NCI-H69 (cell line): ENCODE measurements at regions not wholly inside any gene's neighbourhood (a gene's known extent, or its start where the extent isn't known, plus 50 kb on each side); places are given as distances from the start of the nearest gene placed in this dataset.

Experiments used
- DNase-seq: peaks from one replicate; lab custom pipeline; 2025; lab: John Stamatoyannopoulos, UW

DNA sequence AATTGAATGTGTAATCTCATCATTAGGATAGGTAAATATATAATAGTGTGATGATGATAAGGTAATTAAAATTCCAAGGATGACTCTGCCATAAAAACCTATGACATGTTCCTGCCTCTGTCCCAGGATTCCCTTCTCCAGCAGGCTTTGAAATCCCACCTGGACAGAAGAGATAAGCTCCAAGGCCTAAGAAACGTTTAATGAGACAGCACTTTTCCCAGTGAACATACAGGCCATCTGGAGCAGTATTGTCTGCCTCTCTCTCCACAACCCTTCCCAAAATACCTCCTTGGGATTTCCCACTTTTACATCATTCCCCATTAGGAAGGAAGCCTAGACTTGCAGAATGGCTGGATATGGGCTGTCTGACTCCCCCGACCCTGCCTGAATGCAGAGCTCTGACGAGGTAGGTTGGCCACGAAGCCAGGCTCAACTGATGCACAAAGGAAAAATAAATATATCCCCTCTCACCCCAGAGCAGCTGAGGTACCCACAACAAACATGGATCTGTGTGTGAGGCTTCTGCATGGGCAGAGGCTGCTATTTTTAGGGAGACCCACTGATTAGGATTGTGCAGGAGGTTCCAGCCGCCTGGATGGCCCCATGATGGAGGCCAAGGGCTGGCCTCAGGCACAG lies 71.0 kb downstream of the TMPRSS5 start:
- DNase-seq = peak; percentile 89

DNA sequence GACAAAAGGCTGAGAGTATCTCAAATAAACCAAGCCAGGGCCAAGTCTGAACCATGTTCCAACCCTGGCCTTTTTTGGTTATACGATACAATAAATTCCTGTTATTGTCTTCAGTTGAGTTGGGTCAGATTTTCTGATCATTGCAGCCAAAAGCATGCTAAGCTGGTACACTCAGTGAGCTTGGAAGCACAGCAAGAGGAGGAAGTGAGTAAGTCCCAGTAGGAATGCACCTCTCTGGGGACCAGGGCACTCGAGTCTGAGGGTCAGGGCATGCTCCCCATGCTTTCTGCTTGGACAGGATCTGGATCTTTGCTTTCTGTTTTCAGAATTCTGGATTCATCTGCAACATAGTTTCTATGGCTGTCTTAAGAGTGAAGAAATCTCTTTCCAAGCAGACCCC lies 73.1 kb downstream of the TMPRSS5 start:
- peak; percentile 17 for DNase-seq

DNA sequence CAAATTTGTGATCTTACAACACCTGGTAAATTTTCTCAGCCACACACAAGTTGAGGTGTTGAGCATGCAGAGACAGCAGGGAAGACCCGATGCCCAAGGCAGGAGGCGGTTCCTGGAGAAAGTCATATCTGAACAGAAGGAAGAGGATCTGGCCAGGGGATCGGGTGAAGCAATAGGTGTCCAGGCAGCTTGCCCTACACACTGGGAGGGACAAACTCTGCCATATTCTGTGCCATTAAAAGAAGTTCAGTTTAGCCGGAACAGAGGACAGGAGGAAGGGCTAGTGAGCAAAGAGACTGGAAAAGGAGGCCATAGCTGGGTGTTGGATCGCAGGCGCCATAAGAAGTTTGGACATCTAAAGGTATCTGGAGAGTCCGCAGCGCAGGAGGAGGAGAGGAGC lies 76.5 kb downstream of the TMPRSS5 start:
- peak; percentile 97 for DNase-seq

DNA sequence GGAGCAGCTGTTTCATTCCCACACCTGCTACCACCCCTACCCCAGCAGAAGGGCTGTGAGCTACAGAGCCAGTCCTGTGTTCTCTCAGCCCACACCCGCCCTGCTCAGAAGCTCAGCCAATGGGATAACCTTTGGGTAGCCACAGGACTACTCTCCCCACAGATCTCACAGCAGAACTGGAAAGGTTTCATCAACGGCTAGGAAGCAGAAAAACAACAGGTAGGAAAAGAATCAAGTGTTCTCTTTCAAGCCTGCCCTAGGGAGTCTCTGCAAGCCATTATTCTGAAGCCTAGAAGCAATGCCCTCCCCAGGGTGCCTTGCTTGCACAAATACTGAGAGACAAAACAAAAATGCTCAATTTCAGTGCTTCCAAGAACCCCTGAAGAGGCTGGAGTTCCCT lies 77.2 kb downstream of the TMPRSS5 start:
- DNase-seq = peak; percentile 99

GRCh38 chr11:113627946-113628345 lies 78.2 kb downstream of the TMPRSS5 start:
- peak; percentile 32 for DNase-seq

- DNase-seq = no peak
Measured at GRCh38 chr11:113627297-113627696, 78.8 kb downstream of the TMPRSS5 start.

- no peak for DNase-seq
Measured at GRCh38 chr11:113626736-113627135, 79.4 kb downstream of the TMPRSS5 start.

DNA sequence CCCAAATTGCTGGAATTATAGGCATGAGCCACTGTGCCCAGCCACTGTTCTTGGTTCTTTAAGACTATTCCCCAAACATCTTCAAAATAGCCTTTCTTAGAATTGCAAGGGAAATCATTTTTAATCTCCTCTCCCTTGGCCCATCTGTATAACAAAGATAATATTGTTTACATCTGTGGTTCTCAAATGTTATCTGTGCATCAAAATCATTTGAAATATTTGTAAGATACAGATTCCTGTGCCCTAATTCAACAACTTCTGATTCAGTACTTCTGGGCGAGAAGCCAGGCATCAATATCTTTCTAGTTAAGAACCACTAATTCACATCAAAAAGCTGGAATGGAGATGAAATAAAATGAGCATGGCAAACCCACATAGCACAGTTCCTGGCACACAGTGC lies 83.0 kb downstream of the TMPRSS5 start:
- no peak for DNase-seq

- DNase-seq = no peak
Measured at GRCh38 chr11:113618360-113618759, 87.7 kb downstream of the TMPRSS5 start.

DNA sequence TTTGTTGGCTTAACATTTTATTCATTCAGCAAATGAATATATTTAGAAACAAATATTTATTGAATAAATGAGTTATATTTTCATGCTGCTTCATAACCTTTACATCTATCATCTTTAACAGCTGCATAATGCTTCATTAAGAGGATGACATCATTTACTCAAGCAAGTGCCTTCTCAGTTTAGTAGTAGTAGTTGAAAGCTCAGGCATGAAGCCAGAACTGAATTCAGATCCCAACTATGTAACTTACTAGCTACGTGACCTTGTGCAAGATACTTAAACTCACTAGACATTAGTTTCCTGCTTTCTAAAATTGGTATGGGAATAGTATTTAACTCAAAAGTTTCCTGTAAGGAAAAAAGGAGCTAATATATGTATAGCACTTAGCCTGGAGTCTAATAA lies 90.3 kb downstream of the TMPRSS5 start:
- peak; percentile 50 for DNase-seq

- peak; percentile 92 for DNase-seq
Measured at GRCh38 chr11:113615098-113615497, 91.0 kb downstream of the TMPRSS5 start.

- no peak for DNase-seq
Measured at GRCh38 chr11:113614097-113614496, 92.0 kb downstream of the TMPRSS5 start.

- no peak for DNase-seq
Measured at GRCh38 chr11:113613619-113614018, 92.5 kb downstream of the TMPRSS5 start.

- DNase-seq = no peak
Measured at GRCh38 chr11:113604186-113604585, 101.9 kb downstream of the TMPRSS5 start.

DNA sequence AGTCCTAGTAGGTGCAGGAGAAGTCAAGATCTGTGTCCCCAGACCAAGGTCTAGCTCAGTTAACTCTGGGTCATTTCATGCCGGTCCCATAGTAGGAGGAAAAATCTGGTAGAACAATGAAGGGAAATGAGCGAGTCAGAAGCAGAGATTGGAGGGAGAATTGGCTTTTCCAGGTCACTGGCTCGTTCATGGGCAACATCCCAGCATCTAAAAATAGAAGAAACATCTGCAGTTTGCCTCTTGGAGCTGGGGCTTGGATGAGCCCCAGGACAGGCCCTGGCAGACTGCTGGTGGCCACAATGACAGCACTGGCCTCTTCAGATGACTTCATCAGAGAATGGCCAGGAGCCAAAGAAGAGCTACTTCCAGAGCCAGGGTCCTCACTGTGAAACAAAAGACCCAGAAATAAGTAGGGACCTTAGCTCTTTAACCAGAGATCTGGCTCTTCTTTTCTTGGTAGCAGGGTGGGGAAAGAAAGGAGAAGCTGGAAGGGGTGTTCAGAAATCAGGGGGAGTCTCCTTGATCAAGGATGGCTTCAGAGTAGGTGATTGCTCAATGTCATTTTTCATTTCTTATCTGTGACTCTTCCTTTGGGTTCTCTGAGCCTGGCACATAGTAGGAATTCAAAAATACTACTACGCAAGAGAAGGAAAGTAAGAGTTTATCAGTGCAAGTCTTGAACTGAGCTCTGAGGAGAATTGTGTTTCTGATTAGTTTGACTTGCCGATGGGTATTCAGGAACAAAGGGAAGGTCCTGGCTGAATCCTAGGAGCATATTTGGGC lies 102.6 kb downstream of the TMPRSS5 start:
- peak; percentile 22 for DNase-seq

DNA sequence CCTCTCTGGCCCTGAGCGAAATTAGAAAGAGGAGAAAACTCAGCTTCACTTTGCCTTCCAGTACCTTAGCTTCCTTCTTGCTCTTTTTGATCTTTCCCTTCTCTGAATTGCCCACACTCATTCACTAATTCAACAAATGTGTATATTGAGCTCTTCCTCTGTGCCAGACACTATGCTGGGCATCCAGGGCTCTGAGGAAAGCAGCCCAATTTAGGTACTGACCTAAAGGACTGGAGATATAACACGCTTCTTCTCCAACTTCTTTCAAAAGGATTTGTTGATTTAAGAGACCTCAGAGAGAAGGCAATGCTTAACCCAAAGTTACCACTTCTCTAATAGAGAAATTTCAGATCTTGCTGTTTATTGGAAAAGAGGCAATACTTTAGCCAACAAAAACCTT lies 103.6 kb downstream of the TMPRSS5 start:
- DNase-seq = no peak

GRCh38 chr11:113596658-113597057 lies 109.5 kb downstream of the TMPRSS5 start:
- DNase-seq = peak; percentile 45

GRCh38 chr11:113595810-113596594 lies 110.1 kb downstream of the TMPRSS5 start:
- no peak for DNase-seq

- DNase-seq = no peak
Measured at GRCh38 chr11:113593698-113594308, 112.3 kb downstream of the TMPRSS5 start.

GRCh38 chr11:113591117-113591516 lies 115.0 kb downstream of the TMPRSS5 start:
- peak; percentile 98 for DNase-seq

DNA sequence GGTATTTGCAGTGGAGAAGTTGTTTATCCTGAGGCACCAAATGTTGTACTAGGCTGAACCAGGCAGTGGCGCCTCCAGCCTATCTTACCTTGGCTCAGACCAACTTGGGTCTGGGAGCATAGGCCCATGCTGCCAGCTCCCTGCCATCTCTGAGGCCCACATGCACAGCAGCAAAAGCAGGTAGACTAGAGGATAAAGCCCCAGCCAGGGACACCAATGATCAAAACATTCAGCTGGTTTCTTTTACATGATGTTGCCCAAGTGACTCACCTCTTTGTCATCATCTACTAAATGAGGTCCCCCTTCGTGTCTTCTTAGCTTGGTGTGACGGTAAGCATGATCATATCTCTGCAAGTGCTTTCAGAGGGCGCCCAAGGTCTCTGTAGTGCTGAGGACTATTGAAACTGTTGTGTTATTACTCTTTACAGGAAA lies 112.1 kb upstream of the DRD2 start:
- peak; percentile 42 for DNase-seq

DNA sequence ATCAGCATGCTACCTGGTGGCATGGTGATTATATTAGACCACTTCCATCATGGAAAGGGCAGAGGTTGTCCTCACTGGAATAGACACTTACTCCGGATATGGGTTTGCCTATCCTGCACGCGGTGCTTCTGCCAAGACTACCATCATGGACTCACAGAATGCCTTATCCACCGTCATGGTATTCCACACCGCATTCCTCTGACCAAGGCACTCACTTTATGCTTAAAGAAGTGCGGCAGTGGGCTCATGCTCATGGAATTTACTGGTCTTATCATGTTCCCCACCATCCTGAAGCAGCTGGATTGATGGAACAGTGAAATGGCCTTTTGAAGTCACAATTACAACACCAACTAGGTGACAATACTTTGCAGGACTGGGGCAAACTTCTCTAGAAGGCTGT lies 109.2 kb upstream of the DRD2 start:
- DNase-seq = no peak
